ENCODE measurements at regions not wholly inside any gene's neighbourhood (a gene's known extent, or its start where the extent isn't known, plus 50 kb on each side); places are given as distances from the start of the nearest gene placed in this dataset.

DNA sequence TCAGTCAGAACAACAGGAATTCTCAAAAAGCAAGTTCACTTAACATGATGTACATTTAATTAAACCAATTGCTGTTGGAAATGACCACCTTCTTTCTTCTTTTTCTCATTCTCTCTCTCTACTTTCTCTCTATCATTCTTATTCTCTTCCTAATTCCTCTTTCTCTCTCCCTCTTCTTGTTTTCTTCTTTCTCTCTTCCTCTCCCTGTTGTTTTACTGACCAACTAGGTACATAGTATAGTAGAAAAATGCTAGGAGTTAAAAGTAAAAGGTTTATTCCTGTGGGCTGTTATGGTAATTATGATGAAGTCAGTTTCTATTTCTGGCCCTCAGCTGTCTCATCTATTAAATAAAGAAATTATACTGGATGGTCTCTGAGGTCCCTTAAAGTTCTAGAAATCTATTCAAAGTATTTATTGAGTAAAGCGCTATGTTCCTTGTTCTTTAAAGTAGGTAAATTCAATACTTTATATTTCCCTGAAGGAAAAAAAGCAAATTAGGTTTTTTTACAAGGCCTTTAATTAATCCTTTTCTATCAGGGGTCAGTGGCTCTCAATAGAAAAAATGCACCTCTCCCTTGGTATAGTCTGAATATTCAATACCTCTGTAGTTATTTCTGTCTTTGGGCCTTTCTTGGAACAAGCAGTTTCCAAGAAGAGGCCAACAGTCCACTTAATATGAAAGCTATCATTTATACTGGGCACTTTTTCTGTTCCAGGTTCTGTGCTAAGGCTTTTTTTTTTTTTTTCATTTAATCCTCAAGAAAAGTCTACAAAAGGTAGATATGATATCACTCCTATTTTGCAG lies 102.3 kb upstream of the SLC30A5 start:
- Mint-ChIP-seq H3K4me3 (no peak overlapping the region), H3K4me1 (peaks cover 0 to 7% (median 3%) of the 10 kb centered on the region in 4 donors), H3K27ac (no peak overlapping the region), H3K36me3 (no peaks in the 10 kb centered on the region), H3K9me3 (peaks cover 0 to 4% (median 0%) of the 10 kb centered on the region in 8 donors), H3K27me3 (peaks cover 0 to 4% of the 10 kb centered on the region in 2 donors)
- Histone ChIP-seq H3K4me3 (ENCODE audit: low read length in 2 of 2) (no peak overlapping the region), H3K27ac (ENCODE audit: low read depth, low read length) (no peak overlapping the region), H3K36me3 (ENCODE audit: insufficient read depth, low read length) (no peaks in the 10 kb centered on the region), H3K9me3 (ENCODE audit: control insufficient read depth in 1 of 2, low read length in 2 of 2) (no peaks in the 10 kb centered on the region), H3K27me3 (ENCODE audit: insufficient read depth, low read length) (no peaks in the 10 kb centered on the region), H3K4me1 (ENCODE audit: insufficient read depth, low read length) (no peaks in the 10 kb centered on the region)
- POLR2A ChIA-PET (ENCODE audit: partially characterized antibody): no interaction called here
- DNase-seq: no peak
- CTCF ChIA-PET (ENCODE audit: partially characterized antibody): no interaction called here
- intact Hi-C loops (cut with micrococcal nuclease): no loop called here

DNA sequence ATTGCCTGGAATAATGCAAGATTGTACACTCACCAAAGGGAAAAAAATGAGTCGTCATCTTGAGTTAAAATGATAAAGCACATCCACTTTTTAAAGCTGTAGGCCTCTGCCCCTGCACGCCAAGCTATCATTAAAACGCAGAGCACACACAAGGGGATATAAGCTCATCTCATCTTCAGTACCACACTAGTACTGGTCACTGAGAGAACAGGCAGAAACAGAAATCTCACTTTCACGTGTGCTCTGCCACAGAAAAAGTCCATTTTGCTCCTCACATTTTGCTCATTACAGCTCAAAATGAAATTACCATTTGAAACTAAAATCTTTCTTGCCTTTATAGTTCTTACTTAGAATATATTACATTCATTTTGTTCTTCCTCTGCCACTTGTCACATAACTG lies 99.2 kb upstream of the SLC30A5 start:
- DNase-seq: no peak
- Histone ChIP-seq H3K27ac (ENCODE audit: low read depth, low read length) (no peak overlapping the region), H3K36me3 (ENCODE audit: insufficient read depth, low read length) (no peaks in the 10 kb centered on the region), H3K4me1 (ENCODE audit: insufficient read depth, low read length) (no peaks in the 10 kb centered on the region), H3K27me3 (ENCODE audit: insufficient read depth, low read length) (no peaks in the 10 kb centered on the region), H3K9me3 (ENCODE audit: control insufficient read depth in 1 of 2, low read length in 2 of 2) (no peaks in the 10 kb centered on the region), H3K4me3 (ENCODE audit: low read length in 2 of 2) (no peak overlapping the region)
- Mint-ChIP-seq H3K4me3 (no peak overlapping the region), H3K9me3 (peaks cover 0 to 3% (median 0%) of the 10 kb centered on the region in 8 donors), H3K4me1 (peaks cover 0 to 7% (median 3%) of the 10 kb centered on the region in 4 donors), H3K27ac (no peak overlapping the region), H3K27me3 (peaks cover 6 to 10% of the 10 kb centered on the region in 2 donors), H3K36me3 (no peaks in the 10 kb centered on the region)
- intact Hi-C loops (cut with micrococcal nuclease): no loop called here
- CTCF ChIA-PET (ENCODE audit: partially characterized antibody): interaction anchor here (1.2 kb wide), 1 partner anchor 708 kb away, joined by 3 read pairs; no protein-coding TSS in a partner anchor
- POLR2A ChIA-PET (ENCODE audit: partially characterized antibody): no interaction called here

DNA sequence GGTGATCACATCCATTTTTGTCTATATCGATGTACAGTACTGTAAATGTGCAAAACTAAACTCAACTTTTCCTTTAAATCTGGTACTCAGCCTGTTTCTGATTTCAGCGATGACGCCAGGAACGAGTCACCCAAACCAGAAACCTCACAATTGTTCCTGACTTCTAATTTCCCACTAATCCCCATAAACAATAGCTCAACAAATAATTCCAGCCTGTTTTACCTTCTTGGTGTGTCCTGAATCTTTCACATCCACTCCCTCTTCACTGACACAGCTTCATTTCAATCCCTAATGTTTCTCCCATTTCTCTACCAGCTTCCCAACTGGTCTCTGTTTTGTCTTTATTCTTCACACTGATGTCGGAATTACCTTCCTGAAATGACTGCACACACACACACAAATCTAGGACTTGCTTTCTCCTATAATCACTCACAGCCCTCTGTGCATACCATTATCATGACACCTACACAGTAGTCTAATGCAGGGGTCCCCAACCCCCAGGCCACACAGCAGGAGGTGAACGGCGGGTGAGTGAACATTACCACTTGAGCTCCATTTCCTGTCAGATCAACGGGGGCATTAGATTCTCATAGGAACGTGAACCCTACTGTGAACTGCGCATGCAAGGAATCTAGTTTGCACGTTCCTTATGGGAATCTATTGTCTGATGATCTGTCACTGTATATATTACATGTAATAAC lies 97.8 kb upstream of the SLC30A5 start:
- intact Hi-C loops (cut with micrococcal nuclease): no loop called here
- peaks cover 6 to 10% of the 10 kb centered on the region in 2 donors for H3K27me3 Mint-ChIP-seq
- H3K27ac Mint-ChIP-seq: no peak overlapping the region
- Histone ChIP-seq H3K27me3 (ENCODE audit: insufficient read depth, low read length) (no peaks in the 10 kb centered on the region), H3K4me1 (ENCODE audit: insufficient read depth, low read length) (no peaks in the 10 kb centered on the region), H3K4me3 (ENCODE audit: low read length in 2 of 2) (no peak overlapping the region), H3K27ac (ENCODE audit: low read depth, low read length) (no peak overlapping the region), H3K9me3 (ENCODE audit: control insufficient read depth in 1 of 2, low read length in 2 of 2) (no peaks in the 10 kb centered on the region), H3K36me3 (ENCODE audit: insufficient read depth, low read length) (no peaks in the 10 kb centered on the region)
- ChIA-PET POLR2A (ENCODE audit: partially characterized antibody) (no interaction called here), CTCF (ENCODE audit: partially characterized antibody) (interaction anchor here (0.6 kb wide), 1 partner anchor 12 kb away, joined by 3 read pairs; no protein-coding TSS in a partner anchor)
- DNase-seq: no peak
- peaks cover 0 to 7% (median 3%) of the 10 kb centered on the region in 4 donors for H3K4me1 Mint-ChIP-seq
- H3K9me3 Mint-ChIP-seq: peaks cover 0 to 1% (median 0%) of the 10 kb centered on the region in 8 donors
- H3K36me3 Mint-ChIP-seq: no peaks in the 10 kb centered on the region
- no peak overlapping the region for H3K4me3 Mint-ChIP-seq

DNA sequence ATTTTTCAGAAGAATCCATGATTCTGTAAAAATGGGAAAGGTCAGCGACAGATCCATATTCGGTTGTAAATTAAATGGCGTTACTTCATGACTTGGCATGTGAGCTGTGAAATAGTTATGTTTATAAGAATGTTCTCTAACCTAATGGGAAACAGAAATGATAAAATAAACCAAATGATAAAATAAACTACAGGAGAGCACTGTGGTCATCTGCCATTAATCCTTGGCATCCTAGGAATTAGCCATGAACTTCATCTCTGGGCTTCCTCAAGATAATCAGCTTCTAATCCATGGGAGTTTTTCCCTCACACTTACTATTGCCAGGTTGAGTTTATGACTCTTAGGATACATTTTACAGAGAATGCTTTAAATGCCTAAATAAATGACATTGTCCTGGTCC lies 94.6 kb upstream of the SLC30A5 start:
- H3K27me3 ChIP-seq (ENCODE audit: insufficient read depth, low read length): no peaks in the 10 kb centered on the region
- H3K4me3 ChIP-seq (ENCODE audit: low read length in 2 of 2): no peak overlapping the region
- peaks cover 11 to 12% of the 10 kb centered on the region in 2 donors for H3K27me3 Mint-ChIP-seq
- peaks cover 0 to 1% (median 0%) of the 10 kb centered on the region in 8 donors for H3K9me3 Mint-ChIP-seq
- CTCF ChIA-PET (ENCODE audit: partially characterized antibody): no interaction called here
- H3K4me1 ChIP-seq (ENCODE audit: insufficient read depth, low read length): no peaks in the 10 kb centered on the region
- H3K27ac Mint-ChIP-seq: no peak overlapping the region
- H3K4me3 Mint-ChIP-seq: no peak overlapping the region
- H3K36me3 ChIP-seq (ENCODE audit: insufficient read depth, low read length): no peaks in the 10 kb centered on the region
- DNase-seq: no peak
- peaks cover 0 to 7% (median 3%) of the 10 kb centered on the region in 4 donors for H3K4me1 Mint-ChIP-seq
- no peaks in the 10 kb centered on the region for H3K36me3 Mint-ChIP-seq
- POLR2A ChIA-PET (ENCODE audit: partially characterized antibody): interaction anchor here (0.6 kb wide), 1 partner anchor 47 kb away, joined by 3 read pairs; no protein-coding TSS in a partner anchor
- H3K27ac ChIP-seq (ENCODE audit: low read depth, low read length): no peak overlapping the region
- intact Hi-C loops (cut with micrococcal nuclease): no loop called here
- H3K9me3 ChIP-seq (ENCODE audit: control insufficient read depth in 1 of 2, low read length in 2 of 2): no peaks in the 10 kb centered on the region

DNA sequence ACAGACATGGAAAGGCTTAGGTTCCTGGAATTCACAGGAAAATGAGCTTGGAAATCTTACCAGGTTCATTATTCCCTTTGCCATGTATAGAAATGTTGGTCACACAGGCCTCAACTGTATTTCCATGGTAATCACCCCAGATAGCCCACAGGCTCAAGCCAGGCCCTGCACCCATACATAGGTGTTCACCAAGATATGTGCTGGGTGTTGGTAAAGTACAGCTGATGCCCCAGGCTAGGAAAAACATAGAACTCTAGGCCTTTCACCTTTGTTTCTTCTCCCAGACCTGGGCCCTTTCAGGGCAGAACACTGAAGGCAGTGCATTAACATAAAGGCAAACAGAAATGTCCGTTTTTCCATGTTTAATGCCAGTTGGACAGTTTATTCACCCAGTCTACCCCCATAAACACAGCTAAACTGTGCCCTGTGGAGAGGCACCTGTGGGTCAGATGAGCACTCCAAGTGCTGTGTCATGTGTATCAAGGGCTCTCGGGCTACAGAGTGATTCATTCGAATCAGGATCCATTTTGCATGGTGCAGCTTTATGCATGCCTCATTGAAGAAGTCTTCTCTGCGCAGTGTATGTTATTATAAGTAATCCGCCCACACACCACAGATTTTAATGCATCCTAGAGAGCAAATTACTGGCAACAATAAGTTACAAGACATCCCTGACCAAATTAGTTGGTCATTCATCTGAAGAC lies 93.4 kb upstream of the SLC30A5 start:
- CTCF ChIA-PET (ENCODE audit: partially characterized antibody): interaction anchor here (1.5 kb wide), 1 partner anchor 22 kb away, joined by 3 read pairs; no protein-coding TSS in a partner anchor
- POLR2A ChIA-PET (ENCODE audit: partially characterized antibody): no interaction called here

DNA sequence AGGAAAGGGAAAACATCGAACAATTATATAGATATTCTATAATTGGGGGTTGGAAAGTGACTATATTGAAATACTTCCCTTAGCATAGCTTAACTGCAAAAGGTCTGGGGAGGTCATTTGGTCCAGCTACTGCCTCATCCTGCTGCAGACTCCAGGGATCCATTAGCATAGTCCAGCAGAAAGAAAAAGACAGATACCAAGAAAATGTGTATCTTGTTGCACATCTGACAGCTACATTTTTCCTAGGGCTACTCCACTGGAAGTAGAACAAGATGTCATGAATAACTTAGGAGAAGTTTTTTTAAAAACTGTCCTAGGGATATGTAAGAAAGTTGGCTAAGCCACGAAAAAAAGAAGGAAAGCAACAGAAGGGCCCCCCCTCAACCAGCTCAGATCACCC lies 92.9 kb upstream of the SLC30A5 start:
- intact Hi-C loops (cut with micrococcal nuclease): no loop called here
- H3K36me3 Mint-ChIP-seq: no peaks in the 10 kb centered on the region
- H3K4me1 Mint-ChIP-seq: peaks cover 0 to 2% (median under 1%) of the 10 kb centered on the region in 4 donors
- H3K4me3 Mint-ChIP-seq: no peak overlapping the region
- H3K4me3 ChIP-seq (ENCODE audit: low read length in 2 of 2): no peak overlapping the region
- no peak for DNase-seq
- no peaks in the 10 kb centered on the region for H3K36me3 ChIP-seq (ENCODE audit: insufficient read depth, low read length)
- H3K27me3 Mint-ChIP-seq: peaks cover 16 to 18% of the 10 kb centered on the region in 2 donors
- POLR2A ChIA-PET (ENCODE audit: partially characterized antibody): no interaction called here
- no peak overlapping the region for H3K27ac Mint-ChIP-seq
- H3K4me1 ChIP-seq (ENCODE audit: insufficient read depth, low read length): no peaks in the 10 kb centered on the region
- H3K27me3 ChIP-seq (ENCODE audit: insufficient read depth, low read length): no peaks in the 10 kb centered on the region
- peaks cover 0 to 2% (median 0%) of the 10 kb centered on the region in 8 donors for H3K9me3 Mint-ChIP-seq
- CTCF ChIA-PET (ENCODE audit: partially characterized antibody): interaction anchor here (1.5 kb wide), 1 partner anchor 21 kb away, joined by 3 read pairs; no protein-coding TSS in a partner anchor
- no peak overlapping the region for H3K27ac ChIP-seq (ENCODE audit: low read depth, low read length)
- H3K9me3 ChIP-seq (ENCODE audit: control insufficient read depth in 1 of 2, low read length in 2 of 2): no peaks in the 10 kb centered on the region

More for the DNA sequence above, 93.4 kb upstream of the SLC30A5 start:
- intact Hi-C loops (cut with micrococcal nuclease): no loop called here
- Histone ChIP-seq H3K27ac (ENCODE audit: low read depth, low read length) (no peak overlapping the region), H3K4me3 (ENCODE audit: low read length in 2 of 2) (no peak overlapping the region), H3K36me3 (ENCODE audit: insufficient read depth, low read length) (no peaks in the 10 kb centered on the region), H3K9me3 (ENCODE audit: control insufficient read depth in 1 of 2, low read length in 2 of 2) (no peaks in the 10 kb centered on the region), H3K27me3 (ENCODE audit: insufficient read depth, low read length) (no peaks in the 10 kb centered on the region), H3K4me1 (ENCODE audit: insufficient read depth, low read length) (no peaks in the 10 kb centered on the region)
- peaks cover 0 to 7% (median 3%) of the 10 kb centered on the region in 4 donors for H3K4me1 Mint-ChIP-seq
- no peaks in the 10 kb centered on the region for H3K36me3 Mint-ChIP-seq
- H3K4me3 Mint-ChIP-seq: no peak overlapping the region
- no peak overlapping the region for H3K27ac Mint-ChIP-seq
- H3K27me3 Mint-ChIP-seq: peaks cover 16 to 17% of the 10 kb centered on the region in 2 donors
- no peak for DNase-seq
- H3K9me3 Mint-ChIP-seq: peaks cover 0 to 2% (median 0%) of the 10 kb centered on the region in 8 donors

DNA sequence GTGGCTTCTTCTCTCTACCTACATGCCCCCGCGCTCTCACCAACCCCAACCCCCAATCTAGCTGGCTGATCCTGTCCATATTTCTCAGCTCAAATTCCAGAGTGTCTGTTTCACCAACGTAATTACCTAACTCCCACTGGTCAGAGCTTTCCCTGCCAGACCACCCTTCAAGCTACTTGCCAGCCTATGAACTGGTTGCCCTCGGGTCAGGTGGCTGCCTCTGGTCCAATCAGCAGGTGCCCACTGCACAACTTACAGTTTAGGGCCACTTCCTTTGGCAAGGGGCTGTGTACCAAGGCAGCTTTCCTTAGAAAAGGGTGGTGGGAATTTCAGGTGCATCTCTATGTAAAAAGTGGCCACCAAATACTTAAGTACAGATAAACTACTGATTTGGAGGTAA lies 92.2 kb upstream of the SLC30A5 start:
- no peak overlapping the region for H3K27ac Mint-ChIP-seq
- ChIA-PET CTCF (ENCODE audit: partially characterized antibody) (interaction anchor here (1.5 kb wide), 1 partner anchor 20 kb away, joined by 3 read pairs; no protein-coding TSS in a partner anchor), POLR2A (ENCODE audit: partially characterized antibody) (no interaction called here)
- no peak for DNase-seq
- intact Hi-C loops (cut with micrococcal nuclease): no loop called here
- Histone ChIP-seq H3K27me3 (ENCODE audit: insufficient read depth, low read length) (no peaks in the 10 kb centered on the region), H3K4me3 (ENCODE audit: low read length in 2 of 2) (no peak overlapping the region), H3K36me3 (ENCODE audit: insufficient read depth, low read length) (no peaks in the 10 kb centered on the region), H3K27ac (ENCODE audit: low read depth, low read length) (no peak overlapping the region), H3K4me1 (ENCODE audit: insufficient read depth, low read length) (no peaks in the 10 kb centered on the region), H3K9me3 (ENCODE audit: control insufficient read depth in 1 of 2, low read length in 2 of 2) (no peaks in the 10 kb centered on the region)
- H3K4me1 Mint-ChIP-seq: no peaks in the 10 kb centered on the region
- no peak overlapping the region for H3K4me3 Mint-ChIP-seq
- peaks cover 16% of the 10 kb centered on the region in 2 donors for H3K27me3 Mint-ChIP-seq
- H3K36me3 Mint-ChIP-seq: no peaks in the 10 kb centered on the region
- H3K9me3 Mint-ChIP-seq: peaks cover 0 to 2% (median 0%) of the 10 kb centered on the region in 8 donors

All from CD4-positive, alpha-beta memory T cell (primary cell).